ENCODE measurements at regions not wholly inside any gene's neighbourhood (a gene's known extent, or its start where the extent isn't known, plus 50 kb on each side); places are given as distances from the start of the nearest gene placed in this dataset.

DNA sequence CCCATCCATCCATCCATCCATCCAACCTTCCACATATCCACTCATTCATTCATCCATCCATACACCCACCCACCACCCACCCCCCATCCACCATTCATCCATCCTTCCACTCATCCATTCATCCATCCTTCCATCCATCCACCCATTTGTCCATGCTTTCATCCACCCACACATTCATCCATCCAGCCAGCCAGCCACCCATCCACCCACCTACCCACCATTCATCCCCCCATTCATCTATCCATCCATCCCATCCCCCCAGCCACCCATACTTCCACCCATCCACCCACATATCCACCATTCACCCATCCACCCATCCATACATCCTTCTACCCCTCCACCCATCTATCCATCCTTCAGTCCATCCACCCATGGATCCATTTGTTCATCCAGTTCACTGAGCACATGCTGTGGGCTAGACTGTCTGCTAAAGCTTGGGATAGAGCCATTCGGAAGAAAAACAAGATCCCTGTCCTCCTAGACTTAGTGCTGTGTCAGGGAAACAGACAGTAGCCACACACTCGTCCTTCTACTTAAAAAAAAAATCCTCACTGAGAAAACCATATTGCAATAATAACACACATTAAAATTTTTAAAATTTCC is 377.5 kb downstream of the ADGRD1 start:
- TF ChIP-seq POLR2A (IDR thresholded peaks at IDR 0.05; ENCODE audit: low read length) (no peak), GATA1 (IDR thresholded peaks at IDR 0.05; ENCODE audit: low read depth, low read length) (no peak)
